ENCODE measurements at regions not wholly inside any gene's neighbourhood (a gene's known extent, or its start where the extent isn't known, plus 50 kb on each side); places are given as distances from the start of the nearest gene placed in this dataset.

DNA sequence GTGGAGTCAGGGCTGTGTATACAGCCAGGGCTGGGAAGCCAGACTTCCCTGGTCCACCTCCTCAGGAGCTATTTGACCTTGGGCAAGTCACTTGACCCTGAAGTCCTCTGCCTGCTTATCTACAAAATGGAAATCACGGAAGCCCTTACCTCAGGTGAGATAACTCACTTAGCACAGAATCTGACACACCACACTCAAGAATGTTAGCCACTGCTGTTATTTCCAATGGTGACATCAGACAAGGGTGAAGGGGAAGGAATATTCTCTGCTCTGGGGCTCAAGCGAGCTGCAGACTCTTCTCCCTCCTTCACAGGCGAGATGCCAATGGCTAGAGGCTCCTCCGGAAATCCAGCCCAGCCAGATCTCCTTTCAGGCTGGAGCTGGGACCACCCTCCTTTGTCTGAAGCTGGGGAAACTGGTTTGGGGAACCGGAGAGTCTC lies 189.6 kb downstream of the HAUS1 start:
- DNase-seq (ENCODE audit: low spot score, unreplicated experiment), result no peak
- Mint-ChIP-seq H3K4me3 (ENCODE audit: low read depth) (no peak overlapping the region), H3K4me1 (ENCODE audit: low read depth) (no peaks in the 10 kb centered on the region), H3K36me3 (ENCODE audit: insufficient read depth) (no peaks in the 10 kb centered on the region), H3K9me3 (ENCODE audit: low read depth) (no peaks in the 10 kb centered on the region), H3K27ac (no peak overlapping the region), H3K27me3 (no peaks in the 10 kb centered on the region)
- TF ChIP-seq, protein P1, sequence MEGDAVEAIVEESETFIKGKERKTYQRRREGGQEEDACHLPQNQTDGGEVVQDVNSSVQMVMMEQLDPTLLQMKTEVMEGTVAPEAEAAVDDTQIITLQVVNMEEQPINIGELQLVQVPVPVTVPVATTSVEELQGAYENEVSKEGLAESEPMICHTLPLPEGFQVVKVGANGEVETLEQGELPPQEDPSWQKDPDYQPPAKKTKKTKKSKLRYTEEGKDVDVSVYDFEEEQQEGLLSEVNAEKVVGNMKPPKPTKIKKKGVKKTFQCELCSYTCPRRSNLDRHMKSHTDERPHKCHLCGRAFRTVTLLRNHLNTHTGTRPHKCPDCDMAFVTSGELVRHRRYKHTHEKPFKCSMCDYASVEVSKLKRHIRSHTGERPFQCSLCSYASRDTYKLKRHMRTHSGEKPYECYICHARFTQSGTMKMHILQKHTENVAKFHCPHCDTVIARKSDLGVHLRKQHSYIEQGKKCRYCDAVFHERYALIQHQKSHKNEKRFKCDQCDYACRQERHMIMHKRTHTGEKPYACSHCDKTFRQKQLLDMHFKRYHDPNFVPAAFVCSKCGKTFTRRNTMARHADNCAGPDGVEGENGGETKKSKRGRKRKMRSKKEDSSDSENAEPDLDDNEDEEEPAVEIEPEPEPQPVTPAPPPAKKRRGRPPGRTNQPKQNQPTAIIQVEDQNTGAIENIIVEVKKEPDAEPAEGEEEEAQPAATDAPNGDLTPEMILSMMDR (IDR thresholded peaks at IDR 0.05; ENCODE audit: unreplicated experiment), result no peak

DNA sequence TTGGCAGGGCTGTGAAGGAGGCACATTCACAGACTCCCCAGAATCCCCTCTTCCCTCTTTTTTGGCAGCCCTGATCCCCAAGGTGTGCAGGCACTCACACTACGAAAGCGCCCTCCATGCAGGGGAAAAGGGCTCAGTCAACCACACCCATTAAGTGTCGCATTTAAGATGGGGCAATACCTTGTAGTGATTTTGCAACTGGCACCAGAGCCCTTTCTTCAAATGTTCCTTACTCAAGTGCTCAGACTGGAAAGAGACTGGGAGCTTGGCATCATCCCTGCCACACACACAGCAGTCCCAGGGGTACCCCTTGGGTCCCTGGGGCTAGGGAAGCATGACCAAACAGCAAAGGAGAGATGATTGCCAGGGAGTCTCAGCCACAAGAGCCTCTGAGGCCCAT lies 190.1 kb downstream of the HAUS1 start:
- Mint-ChIP-seq H3K4me1 (ENCODE audit: low read depth) (no peaks in the 10 kb centered on the region), H3K27me3 (no peaks in the 10 kb centered on the region), H3K9me3 (ENCODE audit: low read depth) (no peaks in the 10 kb centered on the region), H3K4me3 (ENCODE audit: low read depth) (no peak overlapping the region), H3K27ac (no peak overlapping the region), H3K36me3 (ENCODE audit: insufficient read depth) (no peaks in the 10 kb centered on the region)
- TF ChIP-seq, protein P1 (IDR thresholded peaks at IDR 0.05; ENCODE audit: unreplicated experiment), result no peak
- no peak for DNase-seq (ENCODE audit: low spot score, unreplicated experiment)

DNA sequence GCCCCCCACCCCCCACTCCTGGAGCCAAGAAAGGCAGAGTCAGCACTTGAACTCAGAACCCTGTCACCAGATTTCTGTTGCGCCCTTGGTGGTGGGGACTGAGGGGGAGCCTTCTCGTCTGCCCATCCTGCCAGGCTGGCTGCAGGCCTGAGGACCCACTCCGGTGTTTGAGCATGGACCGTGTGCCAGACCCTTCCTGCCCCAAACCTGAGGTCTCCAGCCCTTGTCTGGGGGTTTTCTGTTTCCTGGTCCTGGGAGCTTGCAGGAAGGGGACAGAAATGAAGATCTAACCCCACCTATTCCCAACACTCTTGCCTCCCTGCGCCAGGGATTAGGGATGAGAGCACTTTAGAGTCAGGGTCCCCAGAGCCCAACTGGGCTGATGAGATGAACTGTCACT lies 190.6 kb downstream of the HAUS1 start:
- TF ChIP-seq, protein P1 (IDR thresholded peaks at IDR 0.05; ENCODE audit: unreplicated experiment), result no peak
- Mint-ChIP-seq H3K4me3 (ENCODE audit: low read depth) (no peak overlapping the region), H3K36me3 (ENCODE audit: insufficient read depth) (no peaks in the 10 kb centered on the region), H3K4me1 (ENCODE audit: low read depth) (no peaks in the 10 kb centered on the region), H3K27me3 (no peaks in the 10 kb centered on the region), H3K9me3 (ENCODE audit: low read depth) (no peaks in the 10 kb centered on the region), H3K27ac (no peak overlapping the region)
- no peak for DNase-seq (ENCODE audit: low spot score, unreplicated experiment)

DNA sequence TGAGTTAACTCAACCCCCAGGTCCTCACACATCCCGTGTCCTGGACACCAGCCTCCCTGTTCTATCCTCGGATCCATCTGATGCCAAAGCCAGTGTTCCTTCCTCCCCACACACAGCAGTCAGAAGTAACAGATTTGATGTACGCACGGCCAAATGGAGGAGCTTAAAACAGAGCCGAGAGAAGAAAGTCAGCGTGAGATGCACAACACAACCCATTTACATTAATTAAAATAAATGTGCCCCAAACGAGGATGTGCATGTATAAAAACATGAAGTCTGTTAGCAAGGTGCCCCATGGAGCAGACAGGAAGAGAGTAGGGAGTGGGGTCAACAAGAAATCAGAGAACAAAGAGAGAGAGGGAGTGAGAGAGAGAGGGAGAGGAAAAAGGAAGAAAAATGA lies 191.2 kb downstream of the HAUS1 start:
- no peaks in the 10 kb centered on the region for H3K27me3 Mint-ChIP-seq
- H3K27ac Mint-ChIP-seq, result no peak overlapping the region
- TF ChIP-seq, protein P1 (IDR thresholded peaks at IDR 0.05; ENCODE audit: unreplicated experiment), result no peak
- DNase-seq (ENCODE audit: low spot score, unreplicated experiment), result no peak
- H3K36me3 Mint-ChIP-seq (ENCODE audit: insufficient read depth), result no peaks in the 10 kb centered on the region
- H3K4me3 Mint-ChIP-seq (ENCODE audit: low read depth), result no peak overlapping the region
- no peaks in the 10 kb centered on the region for H3K9me3 Mint-ChIP-seq (ENCODE audit: low read depth)
- H3K4me1 Mint-ChIP-seq (ENCODE audit: low read depth), result no peaks in the 10 kb centered on the region

DNA sequence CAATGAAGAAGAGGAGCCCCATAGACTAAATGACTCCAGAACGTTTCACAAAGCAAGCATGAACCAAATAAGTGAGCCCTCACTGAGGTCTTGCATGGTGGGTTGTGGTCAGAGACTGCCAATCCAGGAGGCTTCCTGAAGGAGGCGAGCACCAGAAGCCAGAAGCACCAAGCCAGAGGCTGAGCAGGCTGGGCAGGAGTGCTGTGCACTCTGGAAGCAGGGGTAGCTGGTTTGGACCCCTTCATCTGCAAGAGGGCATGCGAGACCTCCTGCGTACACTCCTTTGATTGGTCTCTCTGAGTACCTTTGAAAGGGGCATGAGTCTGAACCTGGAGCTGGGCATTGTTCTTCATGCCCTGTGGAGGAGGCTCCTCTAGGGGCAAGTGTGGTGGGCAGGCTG lies 192.5 kb downstream of the HAUS1 start:
- no peak for DNase-seq (ENCODE audit: low spot score, unreplicated experiment)
- Mint-ChIP-seq H3K27ac (peak overlapping the region; percentile 38), H3K4me3 (ENCODE audit: low read depth) (no peak overlapping the region), H3K4me1 (ENCODE audit: low read depth) (no peaks in the 10 kb centered on the region), H3K27me3 (peaks cover 7% of the 10 kb centered on the region), H3K9me3 (ENCODE audit: low read depth) (no peaks in the 10 kb centered on the region), H3K36me3 (ENCODE audit: insufficient read depth) (no peaks in the 10 kb centered on the region)
- TF ChIP-seq, protein P1 (IDR thresholded peaks at IDR 0.05; ENCODE audit: unreplicated experiment), result no peak

Data from progenitor cell of endocrine pancreas (in vitro differentiated cells).